WI38 (cell line): ENCODE measurements at regions not wholly inside any gene's neighbourhood (a gene's known extent, or its start where the extent isn't known, plus 50 kb on each side); places are given as distances from the start of the nearest gene placed in this dataset.
"Not testable (repeated sequence)": the region's sequence is repeated elsewhere in the genome, so short reads cannot be mapped to it uniquely, and the experiment has no call there.

Experiments used
- H3K4me3 ChIP-seq: 2 replicates; pipeline ENCODE4 v1.5.1; 2011; ENCODE audit warnings: low read depth, mild to moderate bottlenecking, control low read depth, low read length
- TF ChIP-seq, protein P1 (sequence below): IDR thresholded peaks from 2 replicates; pipeline ENCODE4 v1.5.1; 2012; ENCODE audit warnings: low read depth, mild to moderate bottlenecking, control low read depth, low read length

DNA sequence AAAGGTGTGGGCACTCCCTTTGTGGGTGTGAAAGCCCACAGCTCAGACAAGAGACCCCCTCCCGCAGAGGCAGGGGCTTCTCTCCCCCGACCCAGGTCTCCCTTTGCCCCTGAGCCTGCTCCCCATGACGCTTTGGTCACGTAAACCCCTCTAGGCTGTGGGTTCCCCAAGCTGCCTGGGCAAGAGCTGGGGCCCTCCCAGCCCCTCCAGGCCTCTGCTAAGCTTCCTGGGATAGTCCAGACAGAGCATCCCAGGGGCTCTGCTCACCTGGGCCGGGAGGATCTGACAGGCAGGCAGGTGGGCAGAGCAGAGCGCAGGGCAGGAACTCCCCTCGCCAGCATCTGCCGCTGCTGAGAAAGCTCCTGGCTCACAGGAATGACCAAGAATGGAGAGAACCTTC, 177.3 kb downstream of the BANP start:
- TF ChIP-seq, protein P1, sequence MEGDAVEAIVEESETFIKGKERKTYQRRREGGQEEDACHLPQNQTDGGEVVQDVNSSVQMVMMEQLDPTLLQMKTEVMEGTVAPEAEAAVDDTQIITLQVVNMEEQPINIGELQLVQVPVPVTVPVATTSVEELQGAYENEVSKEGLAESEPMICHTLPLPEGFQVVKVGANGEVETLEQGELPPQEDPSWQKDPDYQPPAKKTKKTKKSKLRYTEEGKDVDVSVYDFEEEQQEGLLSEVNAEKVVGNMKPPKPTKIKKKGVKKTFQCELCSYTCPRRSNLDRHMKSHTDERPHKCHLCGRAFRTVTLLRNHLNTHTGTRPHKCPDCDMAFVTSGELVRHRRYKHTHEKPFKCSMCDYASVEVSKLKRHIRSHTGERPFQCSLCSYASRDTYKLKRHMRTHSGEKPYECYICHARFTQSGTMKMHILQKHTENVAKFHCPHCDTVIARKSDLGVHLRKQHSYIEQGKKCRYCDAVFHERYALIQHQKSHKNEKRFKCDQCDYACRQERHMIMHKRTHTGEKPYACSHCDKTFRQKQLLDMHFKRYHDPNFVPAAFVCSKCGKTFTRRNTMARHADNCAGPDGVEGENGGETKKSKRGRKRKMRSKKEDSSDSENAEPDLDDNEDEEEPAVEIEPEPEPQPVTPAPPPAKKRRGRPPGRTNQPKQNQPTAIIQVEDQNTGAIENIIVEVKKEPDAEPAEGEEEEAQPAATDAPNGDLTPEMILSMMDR = no peak

DNA sequence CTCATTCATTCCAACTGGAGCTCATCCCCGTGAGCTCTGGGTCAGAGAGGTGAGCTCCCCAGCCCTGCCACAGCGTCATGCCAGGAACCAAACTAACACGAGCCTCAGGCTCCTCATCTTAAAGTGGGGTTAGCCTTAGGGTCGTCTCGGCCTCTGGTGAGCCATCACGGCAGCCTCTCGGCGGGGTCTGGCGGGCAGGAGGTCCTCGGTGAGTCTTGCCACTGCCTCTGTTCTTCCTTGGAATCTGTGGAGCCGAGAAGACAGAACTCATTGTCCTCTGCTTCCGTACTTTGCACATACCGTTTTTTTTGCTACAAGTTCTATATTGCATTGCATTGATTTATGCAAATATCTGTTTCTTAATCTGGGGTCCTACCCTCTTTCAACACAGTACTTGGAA, 177.9 kb downstream of the BANP start:
- not testable (repeated sequence) for H3K4me3 ChIP-seq

More for the DNA sequence above, 177.3 kb downstream of the BANP start:
- no peak overlapping the region for H3K4me3 ChIP-seq

DNA sequence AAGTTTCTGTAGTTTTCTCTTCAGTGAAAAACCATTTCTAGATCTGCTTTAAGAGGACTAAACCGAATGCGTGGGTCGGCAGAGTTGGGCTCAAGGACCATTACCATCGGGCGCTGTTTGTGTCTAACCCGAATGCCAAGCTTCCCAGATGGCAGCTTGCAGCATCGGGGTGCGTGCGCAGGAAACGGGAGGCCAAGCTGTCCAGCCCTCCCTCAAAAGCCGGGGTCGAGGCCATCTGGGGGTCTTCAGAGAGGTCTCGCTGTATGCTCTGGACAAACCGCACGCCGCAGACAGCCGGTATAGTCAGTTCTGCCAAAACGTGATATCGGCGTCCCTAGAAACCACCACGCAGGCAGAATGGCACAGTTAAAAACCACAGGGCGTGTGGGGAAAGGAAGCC, 178.8 kb downstream of the BANP start:
- H3K4me3 ChIP-seq = no peak overlapping the region
- TF ChIP-seq, protein P1 = no peak

DNA sequence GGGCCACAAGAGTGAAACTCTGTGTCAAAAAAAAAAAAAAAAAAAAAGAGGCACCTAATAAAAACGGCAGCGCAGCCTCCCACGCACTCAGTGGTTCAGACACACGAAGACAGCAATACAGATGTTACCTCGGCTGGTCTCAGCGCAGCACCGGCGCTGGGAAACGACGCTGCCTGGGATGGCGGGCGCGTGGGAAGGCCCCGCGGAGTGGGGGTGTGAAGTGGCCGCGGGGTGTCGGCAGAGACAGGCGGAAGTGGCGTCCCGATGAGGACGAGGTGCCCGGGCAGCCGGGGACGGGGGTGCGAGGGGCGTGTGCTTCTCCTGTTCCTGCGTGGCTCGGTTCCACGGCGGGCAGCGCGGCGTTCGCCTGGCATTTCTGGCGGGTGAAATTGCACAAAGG, 179.4 kb downstream of the BANP start:
- TF ChIP-seq, protein P1 = no peak
- no peak overlapping the region for H3K4me3 ChIP-seq

DNA sequence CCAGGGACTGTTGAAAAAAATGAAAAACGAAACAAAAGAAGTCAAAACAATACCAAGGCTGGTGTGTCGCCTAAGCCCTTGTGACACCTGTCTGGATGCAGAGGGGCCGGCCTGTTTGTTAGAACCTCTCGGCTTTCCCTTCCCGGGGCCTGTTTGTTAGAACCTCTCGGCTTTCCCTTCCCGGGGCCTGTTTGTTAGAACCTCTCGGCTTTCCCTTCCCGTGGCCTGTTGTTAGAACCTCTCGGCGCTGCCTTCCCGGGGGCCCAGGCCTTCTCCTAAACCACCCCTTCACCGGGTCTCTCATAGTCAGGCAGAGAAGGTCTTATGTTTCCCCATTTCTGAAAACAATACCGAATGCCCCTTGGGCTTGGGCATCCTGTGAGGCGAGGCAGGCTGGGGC, 180.0 kb downstream of the BANP start:
- no peak overlapping the region for H3K4me3 ChIP-seq
- TF ChIP-seq, protein P1 = no peak

DNA sequence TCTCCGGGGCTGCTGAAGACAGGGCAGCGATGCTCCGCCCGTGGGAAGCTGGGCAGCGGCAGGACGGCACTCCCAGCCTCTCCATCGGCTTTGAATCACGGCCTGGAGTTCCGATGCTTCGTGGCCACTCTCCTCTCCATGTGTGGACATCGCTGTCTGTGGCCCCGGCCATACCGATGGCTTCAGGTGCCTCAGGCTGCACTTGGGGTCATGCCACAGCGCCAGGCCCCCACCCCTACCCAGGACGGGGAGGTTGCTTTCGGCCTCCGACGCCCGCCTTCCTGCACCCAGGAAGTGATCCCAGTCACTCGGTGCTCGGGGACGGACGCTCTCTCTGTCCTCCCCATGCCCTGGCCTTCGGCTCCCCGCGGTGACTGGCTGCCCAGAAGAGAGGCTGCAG, 180.7 kb downstream of the BANP start:
- no peak overlapping the region for H3K4me3 ChIP-seq
- TF ChIP-seq, protein P1 = no peak

DNA sequence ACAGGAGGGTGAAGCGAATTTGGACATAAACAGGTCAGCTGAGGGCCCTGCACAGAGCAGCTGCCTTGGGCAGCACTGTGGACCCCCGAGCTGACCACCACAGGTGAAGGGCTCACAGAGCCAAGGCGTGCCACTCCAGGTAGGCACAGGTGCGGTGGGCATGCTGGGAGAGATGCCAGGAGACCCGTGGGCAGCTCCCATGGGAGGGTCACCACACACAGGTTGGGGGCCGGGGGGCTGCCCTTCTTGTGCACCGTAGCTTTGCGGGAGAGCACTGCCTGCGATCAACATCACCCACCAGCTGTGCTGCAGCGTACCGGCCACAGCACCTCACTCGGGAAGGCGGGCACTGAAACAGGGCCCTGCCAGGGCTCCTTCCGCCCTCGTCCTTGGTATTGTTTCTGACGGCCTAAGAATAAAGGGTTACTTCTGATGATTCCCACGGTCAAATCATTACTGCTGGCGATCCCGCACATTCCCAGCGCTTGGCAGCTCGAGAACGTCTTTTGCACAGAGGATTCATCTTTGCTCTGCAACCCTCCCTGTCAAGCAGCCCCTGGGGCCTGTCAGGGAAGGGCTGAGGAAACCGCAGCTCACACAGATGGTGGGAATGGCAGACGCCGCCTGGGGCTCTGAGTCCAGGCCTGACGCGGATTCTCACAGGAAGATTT, 181.7 kb downstream of the BANP start:
- TF ChIP-seq, protein P1 = no peak

DNA sequence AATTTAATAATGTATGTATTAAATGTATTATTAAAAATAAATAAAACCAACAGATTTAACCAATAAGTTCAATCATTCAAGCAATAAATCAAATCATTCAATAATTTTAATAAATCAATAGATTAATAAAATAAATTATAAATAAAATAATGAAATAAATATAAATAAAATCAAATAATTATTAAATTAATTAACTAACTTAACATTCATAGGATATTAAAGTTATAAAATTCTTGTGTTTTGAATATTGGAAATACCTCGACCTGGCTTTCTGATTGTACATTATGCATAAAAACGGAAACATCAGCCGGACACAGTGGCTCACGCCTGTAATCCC, 182.2 kb downstream of the BANP start:
- TF ChIP-seq, protein P1 = no peak

More for the DNA sequence above, 181.7 kb downstream of the BANP start:
- H3K4me3 ChIP-seq = no peak overlapping the region

DNA sequence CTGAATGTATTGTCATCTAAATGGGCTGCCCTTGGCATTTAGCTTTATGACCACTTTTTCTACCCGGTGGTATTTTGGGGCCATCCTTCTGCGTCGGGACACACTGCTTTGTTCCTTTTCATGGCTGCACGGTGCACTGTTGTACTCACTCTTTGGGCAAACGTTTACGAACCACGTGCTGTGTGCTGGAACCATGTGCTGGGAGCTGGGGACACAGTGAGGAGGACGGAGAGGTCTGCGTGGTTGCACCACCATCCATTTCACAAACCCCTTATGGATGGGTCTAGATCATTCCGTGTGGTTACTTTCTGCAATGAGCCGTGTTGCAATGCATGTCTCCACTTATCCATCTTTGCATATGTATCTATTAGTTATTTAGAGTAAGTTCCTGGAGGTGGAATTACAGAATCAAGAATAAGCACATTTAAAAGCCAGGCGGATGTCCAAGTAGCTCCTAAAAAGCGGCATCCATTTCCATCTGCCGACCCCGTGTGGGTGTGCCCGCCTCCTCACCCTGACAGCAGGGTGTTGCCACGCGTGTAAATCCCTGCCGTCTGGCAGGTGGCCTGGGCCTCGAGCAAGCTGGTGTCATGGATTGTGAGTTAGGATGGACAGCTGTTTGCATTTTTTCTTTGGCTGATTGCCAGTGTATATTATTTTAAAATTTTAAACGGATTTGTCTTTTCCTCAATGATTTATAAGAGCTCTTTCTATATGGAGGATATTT, 183.1 kb downstream of the BANP start:
- not testable (repeated sequence) for H3K4me3 ChIP-seq

More for the DNA sequence above, 182.2 kb downstream of the BANP start:
- no peak overlapping the region for H3K4me3 ChIP-seq

DNA sequence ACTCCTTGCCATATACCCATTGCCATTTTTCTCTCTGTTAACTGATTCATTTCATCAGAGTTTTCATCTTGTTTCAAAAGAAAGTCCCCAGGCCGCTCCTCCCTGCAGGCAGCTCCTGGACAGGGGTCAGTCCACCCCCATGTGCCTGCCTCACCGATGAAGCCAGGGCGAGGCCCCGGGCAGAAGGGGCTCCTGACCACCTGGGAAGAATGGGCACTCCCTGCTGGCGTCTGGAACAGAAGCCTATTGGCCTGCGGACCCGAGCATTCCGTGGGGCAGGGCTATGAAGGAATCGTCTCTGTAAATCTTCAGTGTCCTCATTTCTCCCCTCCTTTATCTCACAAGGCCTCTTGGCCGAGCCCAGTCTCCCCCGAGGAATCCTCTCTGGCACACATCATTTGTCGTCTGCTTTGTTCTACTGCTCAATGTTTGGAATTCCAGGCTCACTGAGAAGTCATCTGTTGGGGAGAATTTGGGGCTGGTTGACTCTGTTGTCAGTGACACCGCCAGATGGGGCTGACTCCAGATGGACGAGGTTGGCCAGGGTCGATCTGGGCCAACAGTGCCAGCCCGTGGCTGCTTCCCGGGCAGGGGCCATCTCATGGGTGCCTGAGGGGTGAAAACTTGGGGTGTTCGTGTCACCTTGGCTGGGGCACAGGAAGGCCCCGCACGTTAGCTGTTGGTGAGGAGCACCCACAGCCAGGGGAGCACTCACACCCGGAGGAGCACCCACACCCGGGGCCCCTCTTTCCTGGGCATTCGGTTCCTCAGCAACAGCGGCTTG, 183.9 kb downstream of the BANP start:
- not testable (repeated sequence) for H3K4me3 ChIP-seq

DNA sequence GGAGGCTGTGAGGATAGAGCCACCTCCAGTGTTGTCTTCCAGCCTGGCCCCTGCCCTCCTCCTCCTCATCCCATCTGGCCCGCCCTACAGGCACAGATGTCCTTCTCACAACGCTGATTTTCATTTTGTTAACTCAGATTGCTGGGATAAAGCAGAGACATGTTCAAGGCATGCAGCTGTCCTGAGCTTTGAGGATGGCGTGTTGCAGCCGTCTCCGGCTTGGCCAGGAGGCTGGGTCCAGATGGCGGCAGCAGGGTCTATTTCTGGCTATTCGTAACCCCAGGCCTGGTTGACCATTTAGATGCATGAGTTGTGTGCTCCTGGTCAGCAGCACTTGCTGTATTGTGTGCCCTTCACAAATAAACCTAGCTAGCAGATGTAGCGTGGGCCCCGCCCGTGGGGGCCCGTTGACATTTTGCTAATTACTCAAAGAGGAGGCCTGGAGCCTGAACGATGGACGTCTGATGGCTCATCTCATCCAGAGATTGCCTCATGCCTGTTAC, 185.0 kb downstream of the BANP start:
- H3K4me3 ChIP-seq = not testable (repeated sequence)
